A673 (cell line): ENCODE measurements at regions not wholly inside any gene's neighbourhood (a gene's known extent, or its start where the extent isn't known, plus 50 kb on each side); places are given as distances from the start of the nearest gene placed in this dataset.

Source experiments
- BruUV-seq: library from RNA; stranded (reverse); fragments of 400-500 nt; replicated peaks from 2 replicates; lab custom pipeline; 2021; lab: Mats Ljungman, UMichigan
- CTCF ChIA-PET: fragments of 300-600 bp; sonication (Branson Sonifier 250); formaldehyde crosslinking; loops from one replicate; lab custom pipeline; 2022; ENCODE audit warnings: antibody characterized with exemption; lab: Charles Lee
- POLR2A ChIA-PET: fragments of 300-600 bp; sonication (Branson Sonifier 250); formaldehyde crosslinking; loops from one replicate; lab custom pipeline; 2022; ENCODE audit warnings: antibody characterized with exemption; ENCODE audit not compliant: low non-redundant PET; lab: Charles Lee
- DNase-seq: peaks from one replicate; pipeline ENCODE4 v3.0.0-alpha.2; 2015; ENCODE audit warnings: low spot score
- H3K27ac ChIP-seq: fragments of 200-600 bp; sonication (generic); 2 replicates; pipeline ENCODE4 v1.5.1; 2016; ENCODE audit warnings: mixed run types, low read depth, mild to moderate bottlenecking, mixed read lengths, antibody characterized with exemption, low read length; ENCODE audit not compliant: poor library complexity, severe bottlenecking
- H3K27me3 ChIP-seq: fragments of 200-600 bp; sonication (generic); replicated peaks from 2 replicates; pipeline ENCODE4 v1.6.1; 2017; ENCODE audit warnings: mixed run types, low read depth, mild to moderate bottlenecking, mixed read lengths, antibody characterized with exemption, low read length; ENCODE audit not compliant: insufficient read depth, poor library complexity
- H3K36me3 ChIP-seq: fragments of 200-600 bp; sonication (generic); 2 replicates; pipeline ENCODE4 v1.6.1; 2016; ENCODE audit warnings: mixed run types, mild to moderate bottlenecking, mixed read lengths, antibody characterized with exemption, low read length; ENCODE audit not compliant: insufficient read depth, poor library complexity, severe bottlenecking
- H3K4me1 ChIP-seq: fragments of 200-600 bp; sonication (generic); 2 replicates; pipeline ENCODE4 v1.6.1; 2017; ENCODE audit warnings: mixed run types, mild to moderate bottlenecking, mixed read lengths, antibody characterized with exemption, low read length; ENCODE audit not compliant: insufficient read depth, poor library complexity, severe bottlenecking
- H3K4me3 ChIP-seq: fragments of 200-600 bp; sonication (generic); 2 replicates; pipeline ENCODE4 v1.5.1; 2016; ENCODE audit warnings: low read depth, mixed run types, mild to moderate bottlenecking, mixed read lengths, low read length; ENCODE audit not compliant: poor library complexity, severe bottlenecking
- H3K9me3 ChIP-seq: fragments of 200-600 bp; sonication (generic); 2 replicates; pipeline ENCODE4 v1.6.1; 2016; ENCODE audit warnings: mixed run types, low read depth, mild to moderate bottlenecking, mixed read lengths, antibody characterized with exemption, low read length; ENCODE audit not compliant: poor library complexity, severe bottlenecking
- EZH2 ChIP-seq: fragments of 200-600 bp; sonication (generic); IDR thresholded peaks from 2 replicates; pipeline ENCODE4 v1.6.1; 2017; ENCODE audit warnings: borderline replicate concordance, low read depth, mild to moderate bottlenecking, mixed read lengths, antibody characterized with exemption, low read length; ENCODE audit not compliant: poor library complexity, severe bottlenecking
- intact Hi-C: fragments of 100-400 bp; cut with micrococcal nuclease; formaldehyde crosslinking; loops from one replicate; pipeline ENCODE4 v1.10.0; 2022; ENCODE audit not compliant: unreplicated experiment
- TF ChIP-seq, protein P1 (sequence below): fragments of 300-800, 200-600 bp; sonication (generic); conservative IDR thresholded peaks from 2 replicates; pipeline ENCODE4 v1.5.1; 2017; ENCODE audit warnings: low read depth, mild to moderate bottlenecking, antibody characterized with exemption, low read length, moderate library complexity, mixed read lengths

DNA sequence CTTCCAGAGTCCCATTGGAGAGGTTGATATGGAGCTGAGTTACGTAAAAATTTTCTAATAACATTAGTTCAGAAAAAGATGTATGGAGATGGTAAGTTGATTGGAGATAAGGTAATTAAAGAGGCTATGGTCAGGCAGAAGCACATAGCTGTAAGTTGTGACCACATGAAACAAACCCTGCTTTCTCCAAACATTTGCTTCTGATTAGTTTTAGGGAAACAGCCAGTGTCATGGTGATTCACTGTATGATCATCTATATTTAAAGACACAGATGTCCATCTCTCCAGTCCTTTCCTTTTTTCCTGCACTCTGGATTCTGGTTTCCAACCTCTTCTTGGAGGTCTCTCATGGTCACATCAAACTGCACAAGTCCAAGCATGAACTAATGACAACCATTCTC, 1550.8 kb upstream of the PIK3C3 start:
- Histone ChIP-seq H3K4me1 (no peaks in the 10 kb centered on the region), H3K27ac (no peak overlapping the region), H3K4me3 (no peak overlapping the region), H3K9me3 (no peaks in the 10 kb centered on the region), H3K27me3 (peaks cover 9% of the 10 kb centered on the region), H3K36me3 (no peaks in the 10 kb centered on the region)
- no peak for DNase-seq
- POLR2A ChIA-PET: no interaction called here
- BruUV-seq: no TSS peak
- CTCF ChIA-PET: no interaction called here
- TF ChIP-seq, protein P1, sequence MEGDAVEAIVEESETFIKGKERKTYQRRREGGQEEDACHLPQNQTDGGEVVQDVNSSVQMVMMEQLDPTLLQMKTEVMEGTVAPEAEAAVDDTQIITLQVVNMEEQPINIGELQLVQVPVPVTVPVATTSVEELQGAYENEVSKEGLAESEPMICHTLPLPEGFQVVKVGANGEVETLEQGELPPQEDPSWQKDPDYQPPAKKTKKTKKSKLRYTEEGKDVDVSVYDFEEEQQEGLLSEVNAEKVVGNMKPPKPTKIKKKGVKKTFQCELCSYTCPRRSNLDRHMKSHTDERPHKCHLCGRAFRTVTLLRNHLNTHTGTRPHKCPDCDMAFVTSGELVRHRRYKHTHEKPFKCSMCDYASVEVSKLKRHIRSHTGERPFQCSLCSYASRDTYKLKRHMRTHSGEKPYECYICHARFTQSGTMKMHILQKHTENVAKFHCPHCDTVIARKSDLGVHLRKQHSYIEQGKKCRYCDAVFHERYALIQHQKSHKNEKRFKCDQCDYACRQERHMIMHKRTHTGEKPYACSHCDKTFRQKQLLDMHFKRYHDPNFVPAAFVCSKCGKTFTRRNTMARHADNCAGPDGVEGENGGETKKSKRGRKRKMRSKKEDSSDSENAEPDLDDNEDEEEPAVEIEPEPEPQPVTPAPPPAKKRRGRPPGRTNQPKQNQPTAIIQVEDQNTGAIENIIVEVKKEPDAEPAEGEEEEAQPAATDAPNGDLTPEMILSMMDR: no peak
- TF ChIP-seq EZH2: no peak
- intact Hi-C loops: no loop called here

DNA sequence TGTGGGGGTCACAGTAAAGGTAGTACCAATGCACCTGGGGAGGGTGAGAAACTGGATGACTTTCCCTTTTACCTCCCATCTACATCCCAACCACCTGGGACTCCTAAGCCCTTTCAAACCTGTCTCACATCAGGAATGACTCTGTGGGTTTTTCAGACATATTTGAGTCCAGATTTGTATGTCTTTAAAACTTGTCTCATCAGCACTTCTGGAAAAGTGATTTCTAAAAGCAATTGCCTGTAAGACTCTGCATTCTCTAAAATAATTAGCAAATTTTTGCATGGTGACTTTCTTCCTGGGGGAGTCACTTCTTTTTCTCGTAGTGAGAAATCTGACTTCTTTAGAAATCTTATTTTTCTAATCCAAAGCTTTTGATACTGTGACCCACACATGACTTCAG, 1553.0 kb upstream of the PIK3C3 start:
- POLR2A ChIA-PET: no interaction called here
- Histone ChIP-seq H3K27me3 (peaks cover 4% of the 10 kb centered on the region), H3K27ac (no peak overlapping the region), H3K4me3 (no peak overlapping the region), H3K9me3 (no peaks in the 10 kb centered on the region), H3K4me1 (no peaks in the 10 kb centered on the region), H3K36me3 (no peaks in the 10 kb centered on the region)
- no peak for DNase-seq
- no TSS peak for BruUV-seq
- intact Hi-C loops: no loop called here
- TF ChIP-seq, protein P1: no peak
- no peak for TF ChIP-seq EZH2
- CTCF ChIA-PET: no interaction called here

DNA sequence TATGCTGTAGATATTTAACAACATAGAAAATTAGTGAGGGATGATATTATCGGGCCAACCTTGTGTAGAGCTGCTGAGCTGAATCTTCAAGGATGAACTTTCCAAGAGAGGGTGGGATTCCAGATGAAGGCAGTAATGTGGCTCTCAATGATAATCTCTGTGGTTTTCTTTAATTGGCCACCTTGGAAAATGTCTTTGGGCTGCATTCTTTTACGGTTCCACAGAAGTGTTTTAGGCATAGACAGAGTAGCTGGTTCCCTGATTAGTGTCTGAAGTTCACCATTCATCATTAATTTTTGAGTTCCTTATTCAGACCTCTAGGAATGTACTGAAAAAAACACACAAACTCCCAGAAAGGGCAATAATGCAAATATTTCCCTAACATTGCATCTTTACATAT, 1566.9 kb upstream of the PIK3C3 start:
- POLR2A ChIA-PET: no interaction called here
- H3K27me3 ChIP-seq: no peaks in the 10 kb centered on the region
- no peak overlapping the region for H3K4me3 ChIP-seq
- H3K36me3 ChIP-seq: no peaks in the 10 kb centered on the region
- H3K9me3 ChIP-seq: no peaks in the 10 kb centered on the region
- DNase-seq: no peak
- intact Hi-C loops: no loop called here
- H3K4me1 ChIP-seq: no peaks in the 10 kb centered on the region
- TF ChIP-seq EZH2: no peak
- TF ChIP-seq, protein P1: no peak
- no TSS peak for BruUV-seq
- CTCF ChIA-PET: no interaction called here
- no peak overlapping the region for H3K27ac ChIP-seq
